GM18498 (cell line): ENCODE measurements at regions not wholly inside any gene's neighbourhood (a gene's known extent, or its start where the extent isn't known, plus 50 kb on each side); places are given as distances from the start of the nearest gene placed in this dataset.
"Not testable (repeated sequence)": the region's sequence is repeated elsewhere in the genome, so short reads cannot be mapped to it uniquely, and the experiment has no call there.

Experiments used
- ATAC-seq: cut with Tn5 transposase; IDR thresholded peaks from one replicate; pipeline ENCODE4 v1.9.1; 2021; ENCODE audit warnings: mild to moderate bottlenecking, moderate library complexity; ENCODE audit not compliant: unreplicated experiment

DNA sequence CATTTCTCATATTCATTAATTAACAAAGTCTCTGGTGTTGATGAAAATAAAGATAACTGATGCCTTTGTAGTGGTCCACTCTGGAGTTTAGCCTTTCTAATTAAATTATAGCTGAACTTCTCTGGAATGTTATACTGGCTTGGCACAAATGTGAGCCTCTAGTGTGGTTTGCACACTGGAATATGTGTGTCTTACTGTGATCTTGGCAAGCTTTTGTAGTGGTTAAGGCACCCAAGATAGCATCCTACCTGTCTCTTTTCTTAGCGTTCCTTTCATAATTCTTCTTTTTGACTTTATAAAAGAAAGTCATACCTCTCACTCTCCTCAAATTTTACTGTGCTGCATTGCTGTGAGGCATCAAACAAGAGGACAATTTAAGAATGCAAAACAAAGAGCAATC lies 107.4 kb downstream of the UTRN start:
- ATAC-seq = no peak

DNA sequence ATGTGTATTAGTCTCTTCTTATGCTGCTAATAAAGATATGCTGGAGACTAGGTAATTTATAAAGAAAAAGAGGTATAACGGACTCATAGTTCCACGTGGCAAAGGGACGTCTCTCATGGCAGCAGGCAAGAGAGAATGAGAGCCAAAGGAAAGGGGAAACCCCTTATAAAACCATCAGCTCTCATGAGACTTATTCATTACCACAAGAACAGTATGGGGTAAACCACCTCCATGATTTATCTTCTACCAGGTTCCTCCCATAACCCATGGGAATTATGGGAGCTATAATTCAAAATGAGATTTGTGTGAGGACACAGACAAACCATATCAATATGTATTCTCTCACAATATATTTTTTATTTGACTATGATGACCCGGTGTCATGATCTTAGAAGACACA lies 109.1 kb downstream of the UTRN start:
- no peak for ATAC-seq

DNA sequence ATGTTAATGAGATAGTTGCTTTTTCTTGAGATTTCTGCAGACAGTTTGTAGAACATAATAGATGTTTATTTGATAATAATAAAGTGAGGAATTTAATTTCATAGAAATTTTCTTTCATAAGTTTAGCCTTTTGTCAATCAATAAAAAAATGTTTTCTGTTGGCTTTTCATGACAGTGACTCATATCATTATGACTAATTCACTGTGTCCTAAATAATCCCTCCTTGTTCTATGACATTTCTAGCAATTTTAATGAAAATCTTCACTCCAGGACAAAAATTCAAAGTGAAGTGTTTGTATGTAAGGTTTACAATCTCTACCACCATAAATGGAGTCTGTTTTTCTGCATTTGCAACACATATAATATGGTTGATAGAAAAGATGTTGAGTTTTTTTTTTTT lies 109.9 kb downstream of the UTRN start:
- ATAC-seq = no peak

DNA sequence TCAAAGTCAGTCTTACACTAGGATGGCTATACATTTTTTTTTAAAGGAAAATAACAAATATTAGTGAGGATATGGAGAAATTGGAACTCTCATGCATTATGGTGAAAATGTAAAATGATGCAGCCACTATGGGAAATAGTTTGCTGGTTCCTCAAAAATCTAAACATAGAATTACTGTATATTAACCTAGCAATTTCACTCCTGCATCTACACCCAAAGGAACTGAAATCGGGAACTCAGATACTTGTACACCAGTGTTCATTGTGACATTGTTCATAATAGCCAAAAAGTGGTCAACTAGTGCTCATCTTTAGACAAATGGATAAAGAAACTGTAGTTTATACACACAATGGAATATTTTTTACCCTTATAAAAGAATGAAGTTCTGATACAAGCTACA lies 110.7 kb downstream of the UTRN start:
- ATAC-seq = no peak

DNA sequence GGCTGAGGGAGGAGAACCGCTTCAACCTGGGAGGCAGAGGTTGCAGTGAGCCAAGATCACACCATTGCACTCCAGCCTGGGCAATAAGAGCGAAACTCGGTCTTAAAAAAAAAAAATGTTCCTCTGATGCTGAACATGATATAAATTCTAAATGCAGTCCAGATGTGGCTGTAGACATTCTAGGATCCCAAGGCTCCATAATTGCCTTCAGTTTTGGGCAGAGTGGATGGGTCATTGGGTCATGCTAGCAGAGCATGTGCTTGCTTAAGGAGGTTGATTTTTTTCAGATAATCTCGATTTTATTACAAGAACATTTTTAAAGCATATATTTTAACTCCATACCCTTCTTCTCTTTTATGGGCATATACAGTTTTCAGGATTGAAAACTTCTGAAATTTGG lies 112.0 kb downstream of the UTRN start:
- ATAC-seq = no peak

DNA sequence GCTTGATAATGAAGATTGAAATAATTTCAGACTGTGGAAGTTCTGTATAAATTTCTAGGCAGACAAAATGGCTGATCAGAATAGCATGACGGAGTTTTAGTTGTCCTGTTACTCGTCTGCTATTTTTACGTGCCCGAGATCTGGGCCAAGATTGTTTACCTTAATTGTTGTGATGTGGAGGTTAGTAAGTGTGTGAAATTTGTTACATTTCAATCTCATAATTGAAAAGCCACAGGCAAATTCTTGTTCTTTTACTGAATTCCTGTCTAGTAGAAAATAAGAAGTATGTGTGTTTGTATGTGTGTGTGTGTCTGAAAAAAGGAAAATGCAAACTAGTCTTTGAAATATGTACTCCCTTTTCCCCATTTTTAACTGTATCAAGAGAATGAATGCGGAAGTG lies 115.2 kb downstream of the UTRN start:
- ATAC-seq = no peak

DNA sequence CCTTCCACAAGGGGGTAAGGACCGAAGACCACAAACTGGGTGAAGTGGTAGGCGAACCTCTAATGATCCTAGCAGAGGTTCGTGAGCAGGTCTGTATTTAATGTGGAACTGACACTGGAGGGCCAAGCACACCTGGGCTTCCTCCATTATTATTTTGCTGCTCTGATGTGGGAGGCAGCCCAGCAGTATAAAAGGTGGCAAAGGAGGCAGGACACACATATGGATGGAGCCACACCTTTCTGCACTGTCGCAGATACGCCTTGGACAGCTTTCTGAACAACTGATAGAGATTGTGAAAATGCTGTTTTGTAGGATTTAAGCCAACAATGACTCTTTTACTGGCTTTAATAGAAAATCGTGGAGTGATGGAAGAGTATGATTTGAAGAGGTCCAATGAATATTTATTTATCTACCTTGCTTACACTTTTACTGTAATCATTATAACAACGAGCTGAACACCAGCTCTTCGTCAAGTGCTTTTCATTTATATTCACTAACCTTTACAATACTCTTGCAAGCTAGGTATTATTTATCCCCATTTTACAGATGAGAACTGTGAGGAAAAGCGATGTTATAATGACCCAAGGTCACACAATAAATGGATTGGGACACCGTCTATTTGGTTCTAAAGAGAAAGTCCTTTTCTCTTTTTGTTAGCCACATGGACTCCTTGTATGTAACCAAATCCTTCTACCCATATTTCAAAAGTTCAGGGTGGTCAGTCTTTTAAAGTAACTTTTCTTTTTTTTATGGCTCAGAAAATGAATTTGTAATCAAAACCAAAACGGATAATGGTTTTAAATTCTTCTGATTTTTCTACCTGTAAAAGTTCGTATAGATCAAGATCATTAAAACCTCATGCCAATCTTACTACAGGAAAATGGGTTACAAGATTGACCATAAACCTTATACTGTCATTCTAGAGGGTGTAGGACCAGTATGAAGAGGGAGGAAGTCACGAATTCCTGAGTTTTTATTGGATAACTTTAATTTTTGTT lies 116.9 kb downstream of the UTRN start:
- ATAC-seq = no peak

DNA sequence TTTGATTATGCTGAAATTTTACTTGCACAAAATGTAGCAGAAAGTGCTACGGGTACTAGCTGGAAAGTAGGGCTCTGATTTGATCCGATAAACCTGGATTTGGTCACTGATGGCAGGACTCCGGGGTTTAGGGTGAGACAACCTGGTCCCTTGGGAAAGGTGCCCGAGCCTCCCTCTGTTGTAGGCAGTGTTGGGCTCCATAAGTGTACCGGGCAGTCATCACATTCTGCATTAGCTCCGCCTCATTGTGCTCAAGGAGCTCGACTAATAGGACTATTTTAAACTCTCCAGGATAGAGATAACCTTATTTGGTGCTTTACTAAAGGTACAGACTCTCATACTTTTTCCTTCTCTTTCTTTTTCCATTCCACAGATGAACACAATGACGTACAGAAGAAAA lies 117.6 kb downstream of the UTRN start:
- no peak for ATAC-seq

DNA sequence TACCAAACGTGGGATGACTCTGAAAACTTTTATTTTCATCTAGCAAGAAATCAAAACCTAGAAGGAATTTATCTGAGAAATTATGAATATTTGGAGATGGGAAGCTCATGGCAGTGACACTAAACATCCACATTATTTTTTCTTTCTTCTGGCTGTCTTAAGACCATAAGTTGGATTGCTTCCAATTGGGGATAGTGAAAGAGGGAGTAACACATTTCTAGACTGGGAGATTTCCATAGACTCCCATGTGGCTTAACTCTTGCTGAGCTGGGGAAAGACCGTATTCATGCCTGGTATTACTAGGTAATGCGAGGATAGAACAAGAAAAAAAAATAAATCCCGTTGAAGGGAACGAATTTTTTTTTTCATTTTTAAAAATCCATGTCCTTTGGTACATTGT lies 120.0 kb downstream of the UTRN start:
- no peak for ATAC-seq

DNA sequence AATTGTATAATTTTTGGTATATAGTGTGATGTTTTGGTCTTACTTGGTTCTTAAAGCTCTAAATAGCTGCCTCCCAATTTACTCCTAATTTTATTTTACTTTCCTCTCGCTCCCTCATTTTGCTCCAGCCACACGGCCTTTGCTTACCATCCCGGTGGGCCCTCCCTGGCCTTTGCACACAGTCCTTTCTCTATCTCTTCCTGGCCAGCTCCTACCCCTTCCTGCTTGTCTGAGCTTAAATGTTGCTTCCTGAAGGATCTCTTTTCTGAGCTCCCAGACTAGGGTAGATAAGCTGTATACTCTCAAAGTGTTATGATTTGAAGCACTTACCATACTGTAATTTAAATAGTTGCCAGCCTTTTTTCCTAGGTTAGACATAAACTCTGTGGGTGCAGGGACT lies 121.7 kb downstream of the UTRN start:
- ATAC-seq = no peak

DNA sequence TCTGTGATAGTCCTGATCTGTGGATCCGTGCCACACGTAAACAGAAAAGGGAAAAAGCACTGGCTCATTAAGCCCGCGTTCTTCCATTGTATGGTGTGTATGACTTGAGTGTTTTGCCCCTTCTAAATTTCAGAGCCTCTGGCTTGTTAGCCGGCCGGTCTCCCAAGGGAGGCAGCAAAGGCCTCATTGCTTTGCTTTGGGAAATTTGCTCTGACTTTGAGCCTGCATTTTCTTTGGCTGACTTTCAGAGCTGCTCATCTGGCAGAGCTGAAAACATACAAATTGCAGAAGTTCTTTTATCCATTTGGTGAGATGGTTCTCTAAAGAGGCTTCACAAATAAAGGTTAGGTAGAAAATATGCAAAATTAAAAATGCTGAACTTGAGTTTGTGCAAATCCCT lies 123.0 kb downstream of the UTRN start:
- no peak for ATAC-seq

DNA sequence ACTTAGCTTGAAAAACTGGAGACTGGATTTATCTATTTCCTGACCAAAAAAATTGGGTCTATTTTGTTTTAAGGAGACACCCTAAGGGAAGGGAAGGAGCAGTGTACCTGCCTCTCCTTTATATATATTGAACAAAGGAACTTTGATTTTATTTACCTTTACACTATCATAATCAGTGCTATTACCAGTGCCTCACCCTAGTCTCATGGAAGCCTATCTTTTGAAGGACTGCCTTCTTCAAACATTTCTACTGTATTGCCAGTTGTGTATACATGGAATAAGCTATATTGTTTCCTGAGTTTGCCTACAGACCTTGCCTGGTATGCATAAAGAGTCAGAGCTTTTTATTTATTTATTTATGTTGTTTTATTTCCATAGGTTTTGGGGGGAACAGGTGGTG lies 124.9 kb downstream of the UTRN start:
- ATAC-seq = no peak

DNA sequence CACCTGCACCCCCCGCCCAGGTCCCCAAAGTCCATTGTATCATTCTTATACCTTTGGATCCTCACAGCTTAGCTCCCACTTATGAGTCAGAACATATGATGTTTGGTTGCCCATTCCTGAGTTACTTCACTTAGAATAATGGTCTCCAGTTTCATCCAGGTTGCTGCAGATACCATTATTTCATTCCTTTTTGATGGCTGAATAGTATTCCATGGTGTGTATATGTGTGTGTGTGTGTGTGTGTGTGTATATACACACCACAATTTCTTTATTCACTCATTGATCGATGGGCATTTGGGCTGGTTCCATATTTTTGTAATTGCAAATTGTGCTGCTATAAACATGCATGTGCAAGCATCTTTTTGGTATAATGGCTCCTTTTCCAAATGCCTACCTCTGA lies 125.4 kb downstream of the UTRN start:
- ATAC-seq = not testable (repeated sequence)

DNA sequence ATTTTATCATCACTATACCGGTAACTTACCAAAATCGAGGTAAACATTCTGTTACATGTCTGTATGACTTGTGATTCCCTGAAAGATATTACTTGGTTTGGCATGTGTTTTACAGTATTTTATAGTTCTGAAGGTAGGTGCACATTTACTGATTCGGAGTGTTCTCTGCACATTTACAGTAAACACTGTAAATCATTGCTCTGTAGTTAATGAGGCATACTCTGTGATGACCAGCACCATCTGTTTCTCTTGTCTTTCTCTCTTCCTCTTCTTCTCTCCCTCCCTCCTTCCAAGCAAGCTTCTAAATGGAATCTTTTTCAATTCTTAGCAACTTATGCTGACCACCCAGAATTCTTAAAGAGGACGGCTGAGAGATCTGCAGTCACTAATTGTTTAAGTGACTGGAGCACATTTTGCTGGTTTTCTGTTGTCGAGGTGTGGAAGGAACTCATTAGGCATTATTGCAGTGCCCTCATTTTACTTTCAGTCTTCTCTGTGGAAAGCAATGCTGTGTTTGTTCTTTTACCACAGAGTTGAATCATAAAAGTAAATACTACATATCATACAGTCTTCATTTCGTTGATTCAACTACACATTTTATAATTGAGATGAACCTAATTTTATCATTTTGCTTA lies 126.5 kb downstream of the UTRN start:
- ATAC-seq = peak; percentile 63

DNA sequence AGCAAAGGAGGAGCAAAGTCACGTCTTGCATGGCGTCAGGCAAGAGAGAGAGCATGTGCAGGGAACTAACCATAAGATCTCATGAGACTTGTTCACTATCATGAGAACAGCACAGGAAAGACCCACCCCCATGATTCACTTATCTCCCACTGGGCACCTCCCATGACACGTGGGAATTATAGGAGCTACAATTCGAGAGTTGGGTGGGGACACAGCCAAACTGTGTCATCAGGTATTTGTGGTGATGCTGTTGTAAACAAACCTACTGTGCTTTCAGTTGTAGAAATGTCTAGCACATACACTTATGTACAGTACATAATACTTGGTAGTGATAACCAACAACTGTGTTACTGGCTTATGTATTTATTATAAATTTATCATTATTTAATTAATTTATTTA lies 128.3 kb downstream of the UTRN start:
- no peak for ATAC-seq

DNA sequence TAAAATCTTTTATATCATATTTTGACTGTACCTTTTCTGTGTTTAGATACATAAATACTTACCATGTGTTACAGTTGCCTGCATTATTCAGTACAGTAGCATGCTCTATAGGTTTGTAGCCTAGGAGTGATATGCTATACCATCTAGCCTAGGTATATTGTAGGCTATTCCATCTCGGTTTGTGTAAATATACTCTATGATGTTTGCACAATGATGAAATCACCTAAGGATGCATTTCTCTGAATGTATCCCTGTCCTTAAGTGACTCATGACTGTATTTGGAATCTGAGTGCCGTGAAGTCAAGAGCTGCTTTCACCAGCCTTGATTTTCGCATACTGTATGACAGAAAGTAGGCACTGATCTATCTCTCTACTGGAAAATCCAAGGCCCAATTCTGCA lies 129.9 kb downstream of the UTRN start:
- ATAC-seq = no peak

DNA sequence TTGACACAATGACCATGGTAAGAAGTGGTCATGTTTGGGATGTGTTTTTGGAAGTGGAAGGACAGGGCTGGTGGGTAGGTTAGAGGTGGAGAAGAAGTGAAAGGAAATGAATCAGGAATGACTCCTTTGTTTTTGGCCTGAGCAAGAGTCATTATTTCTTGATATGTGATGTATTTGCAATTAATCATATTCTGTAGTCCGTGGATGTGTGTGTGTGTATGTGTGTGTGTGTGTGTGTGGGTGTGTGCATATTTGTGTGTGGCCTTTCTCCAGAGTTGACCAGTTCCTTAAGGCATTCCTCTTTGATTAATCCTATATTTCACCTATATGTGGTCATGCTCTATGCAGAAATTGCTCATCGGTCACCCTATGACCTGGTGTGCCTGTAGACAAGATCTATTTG lies 130.7 kb downstream of the UTRN start:
- ATAC-seq = no peak

DNA sequence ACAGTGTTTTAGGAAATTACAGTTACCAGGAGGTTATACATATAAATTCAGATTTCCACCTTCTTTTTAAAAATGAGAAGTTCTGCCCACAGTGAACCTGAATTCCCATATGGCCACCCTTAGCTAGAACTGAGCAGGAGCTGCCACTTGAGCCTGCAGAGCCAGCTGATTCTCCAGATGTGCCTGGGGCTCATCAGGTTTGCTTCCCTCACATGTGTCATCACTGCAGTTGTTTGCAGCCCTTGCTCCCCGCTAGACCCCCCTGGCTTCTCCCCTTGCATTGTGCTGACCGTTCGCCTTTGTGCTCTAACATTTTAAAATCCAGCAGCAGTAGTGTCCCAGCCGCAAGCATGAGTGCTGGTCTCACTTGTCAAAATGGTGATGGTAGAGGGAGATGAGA lies 131.1 kb downstream of the UTRN start:
- ATAC-seq = no peak

DNA sequence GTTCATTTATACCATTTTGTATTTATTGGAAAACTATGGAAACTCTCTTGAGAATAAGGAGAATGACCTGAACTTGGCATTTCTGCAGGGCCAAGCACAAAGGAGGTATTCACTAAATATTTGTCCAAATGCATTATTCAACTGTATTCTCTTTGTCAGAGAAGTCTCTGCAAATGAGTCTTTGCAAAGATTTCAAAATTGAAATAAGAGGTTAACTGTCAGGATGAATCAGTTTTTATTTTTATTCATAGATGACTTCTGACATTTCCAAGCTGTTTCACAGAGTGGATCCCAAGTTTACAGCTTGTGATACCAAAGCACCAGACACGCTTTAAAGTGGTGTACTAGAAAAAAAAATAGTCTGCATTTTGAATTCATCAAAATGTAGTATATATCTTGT lies 131.6 kb downstream of the UTRN start:
- ATAC-seq = no peak

DNA sequence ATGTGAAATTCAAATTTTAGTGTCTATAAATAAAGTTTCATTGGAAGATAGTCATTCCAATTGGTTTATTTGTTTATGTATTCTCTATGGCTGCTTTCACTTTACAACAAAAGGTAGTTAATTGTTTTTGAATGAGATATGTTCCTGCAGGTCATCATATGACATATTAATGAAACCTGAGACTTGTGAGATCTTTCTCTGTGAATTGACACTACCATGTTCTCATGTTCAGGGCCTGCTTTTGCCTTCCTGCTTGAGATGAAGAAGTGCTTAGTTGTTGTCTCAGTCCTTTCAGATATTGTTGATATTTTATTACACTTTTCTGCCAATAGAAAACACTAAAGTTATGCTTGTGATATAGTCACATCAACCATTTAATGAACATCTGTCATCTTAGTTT lies 132.5 kb downstream of the UTRN start:
- ATAC-seq = no peak

DNA sequence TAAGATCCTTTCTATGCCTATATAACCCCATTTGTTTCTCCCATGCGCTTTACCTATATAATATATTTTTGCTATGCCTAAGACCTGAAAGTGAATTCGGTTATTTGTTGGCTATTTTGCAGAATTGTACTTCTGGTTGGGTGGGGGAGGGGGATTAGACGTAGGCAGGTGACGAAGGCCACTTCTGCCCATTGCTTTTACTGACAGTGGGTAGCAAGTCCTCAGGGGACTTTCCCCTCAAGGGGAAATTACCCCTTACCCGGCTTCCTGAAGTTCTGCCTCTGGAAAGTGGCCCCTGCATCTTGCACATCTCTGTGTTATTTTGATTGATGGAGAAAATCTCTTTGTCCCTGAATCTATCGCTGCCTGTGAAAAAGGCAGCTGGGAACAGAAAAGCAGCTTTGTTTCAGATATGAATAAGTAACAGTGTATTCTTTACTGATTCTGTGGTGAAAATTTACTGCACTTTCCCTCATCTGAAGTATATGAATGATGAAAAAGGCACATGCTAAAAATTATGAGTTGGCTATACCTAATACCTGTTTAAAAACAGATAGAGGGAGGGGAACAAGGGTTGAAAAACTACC lies 133.9 kb downstream of the UTRN start:
- ATAC-seq = no peak

DNA sequence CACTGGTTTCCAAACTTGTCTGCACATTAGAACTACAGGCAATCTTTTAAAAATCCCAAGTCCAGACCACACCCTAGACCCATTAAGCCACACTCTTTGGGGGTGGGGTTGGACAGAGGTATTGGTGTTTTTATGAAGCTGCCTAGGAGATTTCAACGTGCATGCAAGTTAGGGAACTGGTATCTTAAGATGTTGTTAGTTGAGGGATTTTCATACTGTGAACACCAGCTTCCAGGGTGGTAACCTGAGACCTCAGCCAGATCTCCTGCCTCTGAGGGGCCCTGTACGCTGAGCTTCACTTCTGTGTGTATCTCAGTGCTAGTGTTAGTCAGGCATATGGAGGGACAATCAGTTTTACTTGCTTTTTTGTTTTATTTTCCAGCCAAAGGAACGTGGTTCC lies 138.0 kb downstream of the UTRN start:
- ATAC-seq = no peak
